Mammary epithelial cell (primary cell): ENCODE measurements at regions not wholly inside any gene's neighbourhood (a gene's known extent, or its start where the extent isn't known, plus 50 kb on each side); places are given as distances from the start of the nearest gene placed in this dataset.

Experiments
- EZH2 ChIP-seq: IDR thresholded peaks from 2 replicates; pipeline ENCODE4 v1.6.1; 2012; ENCODE audit warnings: low read length, inconsistent platforms, borderline replicate concordance
- TF ChIP-seq, protein P1 (sequence below), 2 donors: IDR thresholded peaks in 1 of 2; conservative IDR thresholded peaks in 1 of 2; 2 replicates each; pipeline ENCODE4 v1.5.1; 2011 to 2012; ENCODE audit warnings: inconsistent platforms in 2 of 2, low read length in 2 of 2, mild to moderate bottlenecking in 2 of 2, control low read depth in 1 of 2, low read depth in 1 of 2; ENCODE audit not compliant: insufficient read depth in 1 of 2; ENCODE audit errors: extremely low read depth in 1 of 2

- TF ChIP-seq, protein P1, sequence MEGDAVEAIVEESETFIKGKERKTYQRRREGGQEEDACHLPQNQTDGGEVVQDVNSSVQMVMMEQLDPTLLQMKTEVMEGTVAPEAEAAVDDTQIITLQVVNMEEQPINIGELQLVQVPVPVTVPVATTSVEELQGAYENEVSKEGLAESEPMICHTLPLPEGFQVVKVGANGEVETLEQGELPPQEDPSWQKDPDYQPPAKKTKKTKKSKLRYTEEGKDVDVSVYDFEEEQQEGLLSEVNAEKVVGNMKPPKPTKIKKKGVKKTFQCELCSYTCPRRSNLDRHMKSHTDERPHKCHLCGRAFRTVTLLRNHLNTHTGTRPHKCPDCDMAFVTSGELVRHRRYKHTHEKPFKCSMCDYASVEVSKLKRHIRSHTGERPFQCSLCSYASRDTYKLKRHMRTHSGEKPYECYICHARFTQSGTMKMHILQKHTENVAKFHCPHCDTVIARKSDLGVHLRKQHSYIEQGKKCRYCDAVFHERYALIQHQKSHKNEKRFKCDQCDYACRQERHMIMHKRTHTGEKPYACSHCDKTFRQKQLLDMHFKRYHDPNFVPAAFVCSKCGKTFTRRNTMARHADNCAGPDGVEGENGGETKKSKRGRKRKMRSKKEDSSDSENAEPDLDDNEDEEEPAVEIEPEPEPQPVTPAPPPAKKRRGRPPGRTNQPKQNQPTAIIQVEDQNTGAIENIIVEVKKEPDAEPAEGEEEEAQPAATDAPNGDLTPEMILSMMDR (conservative IDR thresholded peaks at IDR 0.05 in 1 of 2, IDR thresholded peaks at IDR 0.05 in 1 of 2; ENCODE audit: extremely low read depth in 1 of 2, insufficient read depth in 1 of 2, low read depth in 1 of 2, low read length in 2 of 2), result no peak
- TF ChIP-seq EZH2, result no peak
These were observed 125.0 kb upstream of the PJA1 start for GRCh38 chrX:69290292-69290691.
